ENCODE measurements at regions not wholly inside any gene's neighbourhood (a gene's known extent, or its start where the extent isn't known, plus 50 kb on each side); places are given as distances from the start of the nearest gene placed in this dataset.

- H3K9me3 ChIP-seq (ENCODE audit: control insufficient read depth, low read depth, low read length), result no peaks in the 10 kb centered on the region
These were observed 450.5 kb upstream of the ACVR2A start for GRCh38 chr2:147394179-147394790.

More at GRCh38 chr2:147394179-147394790, 450.5 kb upstream of the ACVR2A start:
- no peak overlapping the region for H2BK5ac ChIP-seq (ENCODE audit: insufficient read length, low read length)
- H3K36me3 Mint-ChIP-seq (ENCODE audit: insufficient read depth in 1 of 3, low read depth in 3 of 3), result no peaks in the 10 kb centered on the region
- no peaks in the 10 kb centered on the region for H3K27me3 ChIP-seq (ENCODE audit: insufficient read depth, low read length)
- no peak overlapping the region for H2BK15ac ChIP-seq (ENCODE audit: low read depth, low read length)
- H3T11ph ChIP-seq (ENCODE audit: low read length), result no peak overlapping the region
- no peak overlapping the region for H3K18ac ChIP-seq (ENCODE audit: insufficient read length, low read depth, low read length)
- no peak for DNase-seq
- no peak overlapping the region for H2BK12ac ChIP-seq (ENCODE audit: insufficient read length, low read depth, low read length)
- no peak overlapping the region for H4K91ac ChIP-seq (ENCODE audit: insufficient read length, low read depth, low read length)
- no peak overlapping the region for H3K56ac ChIP-seq (ENCODE audit: insufficient read length, low read depth, low read length)
- H2AFZ ChIP-seq (ENCODE audit: low read length), result no peak overlapping the region
- no peak overlapping the region for H3K9ac ChIP-seq (ENCODE audit: extremely low read depth, insufficient read length, low read length)
- H3K79me2 ChIP-seq (ENCODE audit: insufficient read depth, low read length), result no peaks in the 10 kb centered on the region
- no peaks in the 10 kb centered on the region for H3K27me3 Mint-ChIP-seq (ENCODE audit: low read depth)
- H4K20me1 ChIP-seq (ENCODE audit: control insufficient read depth, insufficient read depth, insufficient read length), result no peaks in the 10 kb centered on the region
- H3K79me1 ChIP-seq (ENCODE audit: insufficient read depth, low read depth, low read length, poor library complexity, severe bottlenecking), result no peaks in the 10 kb centered on the region
- H3K27ac Mint-ChIP-seq, result no peak overlapping the region
- H4K5ac ChIP-seq (ENCODE audit: insufficient read length, low read depth, low read length), result no peak overlapping the region
- no peak overlapping the region for H2BK120ac ChIP-seq (ENCODE audit: low read depth, low read length, poor library complexity, severe bottlenecking)
- peaks cover 5% of the 10 kb centered on the region in 2 experiments for H3K4me1 Mint-ChIP-seq
- no peaks in the 10 kb centered on the region for H3K23me2 ChIP-seq (ENCODE audit: insufficient read length, low read depth, low read length, poor library complexity, severe bottlenecking)
- no peak overlapping the region for H3K27ac ChIP-seq (ENCODE audit: insufficient read length, low read depth, low read length)
- no peak overlapping the region for H3K23ac ChIP-seq (ENCODE audit: insufficient read length, low read depth, low read length)
- H3K4me1 ChIP-seq (ENCODE audit: insufficient read depth, low read length), result no peaks in the 10 kb centered on the region
- TF ChIP-seq, protein P1, sequence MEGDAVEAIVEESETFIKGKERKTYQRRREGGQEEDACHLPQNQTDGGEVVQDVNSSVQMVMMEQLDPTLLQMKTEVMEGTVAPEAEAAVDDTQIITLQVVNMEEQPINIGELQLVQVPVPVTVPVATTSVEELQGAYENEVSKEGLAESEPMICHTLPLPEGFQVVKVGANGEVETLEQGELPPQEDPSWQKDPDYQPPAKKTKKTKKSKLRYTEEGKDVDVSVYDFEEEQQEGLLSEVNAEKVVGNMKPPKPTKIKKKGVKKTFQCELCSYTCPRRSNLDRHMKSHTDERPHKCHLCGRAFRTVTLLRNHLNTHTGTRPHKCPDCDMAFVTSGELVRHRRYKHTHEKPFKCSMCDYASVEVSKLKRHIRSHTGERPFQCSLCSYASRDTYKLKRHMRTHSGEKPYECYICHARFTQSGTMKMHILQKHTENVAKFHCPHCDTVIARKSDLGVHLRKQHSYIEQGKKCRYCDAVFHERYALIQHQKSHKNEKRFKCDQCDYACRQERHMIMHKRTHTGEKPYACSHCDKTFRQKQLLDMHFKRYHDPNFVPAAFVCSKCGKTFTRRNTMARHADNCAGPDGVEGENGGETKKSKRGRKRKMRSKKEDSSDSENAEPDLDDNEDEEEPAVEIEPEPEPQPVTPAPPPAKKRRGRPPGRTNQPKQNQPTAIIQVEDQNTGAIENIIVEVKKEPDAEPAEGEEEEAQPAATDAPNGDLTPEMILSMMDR (conservative IDR thresholded peaks at IDR 0.05), result no peak
- no peaks in the 10 kb centered on the region; a peak in 1 of 5 replicates for H3K9me3 Mint-ChIP-seq
- no peak overlapping the region for H2AK5ac ChIP-seq (ENCODE audit: insufficient read length, low read length)
- no peak overlapping the region for H2BK20ac ChIP-seq (ENCODE audit: low read depth, low read length, poor library complexity, severe bottlenecking)
- no peak overlapping the region for H3K4me3 Mint-ChIP-seq
- no peak overlapping the region for H3K4me2 ChIP-seq (ENCODE audit: insufficient read depth, insufficient read length, low read length)
- H4K8ac ChIP-seq (replicated peaks; ENCODE audit: insufficient read length, low read depth, low read length), result no peak overlapping the region
- no peak overlapping the region for H3K4ac ChIP-seq (ENCODE audit: low read depth, low read length)
- no peak overlapping the region for H3K14ac ChIP-seq (ENCODE audit: insufficient read depth, low read length)
